B cell (primary cell): ENCODE measurements at regions not wholly inside any gene's neighbourhood (a gene's known extent, or its start where the extent isn't known, plus 50 kb on each side); places are given as distances from the start of the nearest gene placed in this dataset.

Experiments
- ATAC-seq: fragments of 200-7000 bp; cut with Tn5 transposase; one replicate; pipeline ENCODE4 v1.10.0; 2021; ENCODE audit warnings: low read depth, mild to moderate bottlenecking, moderate number of reproducible peaks, moderate library complexity
- CTCF ChIA-PET: fragments of 350-600 bp; sonication (Branson Sonifier 250); formaldehyde crosslinking; loops from one replicate; lab custom pipeline; 2021; ENCODE audit warnings: antibody characterized with exemption, inconsistent platforms; lab: Charles Lee
- POLR2A ChIA-PET: fragments of 350-600 bp; sonication (Branson Sonifier 250); formaldehyde crosslinking; loops from one replicate; lab custom pipeline; 2021; ENCODE audit warnings: antibody characterized with exemption; lab: Charles Lee
- DNase-seq: peaks from one replicate; pipeline ENCODE4 v3.0.0; 2013
- H2AFZ ChIP-seq: 2 replicates; pipeline ENCODE4 v1.6.1; 2012; ENCODE audit warnings: mild to moderate bottlenecking, low read depth, low read length; ENCODE audit not compliant: insufficient read depth, poor library complexity, severe bottlenecking
- H3K27ac ChIP-seq, 2 donors: 1 replicate in 1 of 2; 2 replicates in 1 of 2; pipeline ENCODE4 v1.5.1; 2012 to 2013; ENCODE audit warnings: low read length in 2 of 2, mild to moderate bottlenecking in 2 of 2, moderate library complexity in 1 of 2
- H3K27me3 ChIP-seq, 4 experiments: fragments of 200-600 bp in 1 of 4; sonication (generic) in 1 of 4; replicated peaks in 1 of 4; 1 replicate in 2 of 4; 2 replicates in 2 of 4; pipeline versions ENCODE4 v1.6.1 to v1.7.0; 2013 to 2016; ENCODE audit warnings: low read length in 3 of 4, mild to moderate bottlenecking in 2 of 4, mixed read lengths in 1 of 4, moderate library complexity in 1 of 4; ENCODE audit not compliant: insufficient read depth in 4 of 4, control insufficient read depth in 3 of 4; ENCODE audit errors: control extremely low read depth in 1 of 4
- H3K36me3 ChIP-seq, 2 experiments: replicated peaks in 1 of 2; 1 replicate in 1 of 2; 2 replicates in 1 of 2; pipeline versions ENCODE4 v1.6.1 to v1.7.1; 2013; ENCODE audit warnings: low read length in 1 of 2; ENCODE audit not compliant: insufficient read depth in 2 of 2, control insufficient read depth in 1 of 2; ENCODE audit errors: control extremely low read depth in 1 of 2, extremely low read depth in 1 of 2
- H3K4me1 ChIP-seq, 2 donors: fragments of 200-600 bp in 1 of 2; sonication (generic) in 1 of 2; 1 replicate in 1 of 2; 2 replicates in 1 of 2; pipeline versions ENCODE4 v1.5.1 to v1.6.1; 2013 to 2017; ENCODE audit warnings: low read length in 2 of 2; ENCODE audit not compliant: control insufficient read depth in 2 of 2, insufficient read depth in 2 of 2
- H3K4me2 ChIP-seq: replicated peaks from 2 replicates; pipeline ENCODE3; 2012; ENCODE audit warnings: mild to moderate bottlenecking, low read depth, low read length; ENCODE audit not compliant: poor library complexity, severe bottlenecking
- H3K4me3 ChIP-seq, 5 experiments: fragments of 200-600 bp in 1 of 5; sonication (generic) in 1 of 5; 1 replicate in 3 of 5; 2 replicates in 2 of 5; pipeline versions ENCODE4 v1.5.1 to v1.7.0; 2011 to 2016; ENCODE audit warnings: low read length in 4 of 5, mild to moderate bottlenecking in 4 of 5, low read depth in 2 of 5, control low read depth in 1 of 5, moderate library complexity in 1 of 5; ENCODE audit not compliant: insufficient read depth in 1 of 5; ENCODE audit errors: control extremely low read depth in 1 of 5, extremely low read depth in 1 of 5
- H3K79me2 ChIP-seq: fragments of 200-600 bp; sonication (generic); one replicate; pipeline ENCODE4 v1.6.0; 2016; ENCODE audit warnings: low read length; ENCODE audit not compliant: control insufficient read depth, insufficient read depth
- H3K9ac ChIP-seq: fragments of 200-600 bp; sonication (generic); 2 replicates; pipeline ENCODE4 v1.6.1; 2017; ENCODE audit warnings: mild to moderate bottlenecking, low read length, moderate library complexity
- H3K9me3 ChIP-seq, 3 donors: one replicate each; pipeline versions ENCODE4 v1.6.1 to v1.7.1; 2013; ENCODE audit warnings: low read length in 2 of 3; ENCODE audit not compliant: control insufficient read depth in 2 of 3, insufficient read depth in 1 of 3; ENCODE audit errors: control extremely low read depth in 1 of 3
- H4K20me1 ChIP-seq: 2 replicates; pipeline ENCODE4 v1.6.0; 2012; ENCODE audit warnings: mild to moderate bottlenecking, low read length; ENCODE audit not compliant: insufficient read depth, control insufficient read depth, poor library complexity, severe bottlenecking
- H3K27ac Mint-ChIP-seq: one replicate; pipeline ENCODE4 v1.8.0; 2021; ENCODE audit warnings: mixed read lengths
- H3K27me3 Mint-ChIP-seq: one replicate; pipeline ENCODE4 v1.8.0; 2021; ENCODE audit warnings: mixed read lengths
- H3K4me1 Mint-ChIP-seq: one replicate; pipeline ENCODE4 v1.8.0; 2021; ENCODE audit warnings: mixed read lengths
- H3K4me3 Mint-ChIP-seq: one replicate; pipeline ENCODE4 v1.8.0; 2021; ENCODE audit warnings: mixed read lengths
- H3K9me3 Mint-ChIP-seq: one replicate; pipeline ENCODE4 v1.8.0; 2022; ENCODE audit warnings: mixed read lengths; ENCODE audit not compliant: insufficient read depth
- CTCF ChIP-seq: fragments of 200-600 bp; IDR thresholded peaks from one replicate; pipeline ENCODE4 v1.8.0; 2022; ENCODE audit warnings: antibody characterized with exemption, mild to moderate bottlenecking
- EZH2 ChIP-seq: IDR thresholded peaks from 2 replicates; pipeline ENCODE4 v1.6.1; 2012; ENCODE audit warnings: borderline replicate concordance, low read depth, mild to moderate bottlenecking, moderate library complexity, low read length; ENCODE audit not compliant: insufficient read depth, poor library complexity, severe bottlenecking
- WGBS: methylation state at CpG from one replicate; pipeline ENCODE4 v1.1.5; 2013; ENCODE audit warnings: missing lambda C conversion rate; ENCODE audit not compliant: insufficient coverage; 5-methylcytosine and 5-hydroxymethylcytosine counted together
- intact Hi-C: fragments of 100-400 bp; cut with micrococcal nuclease; formaldehyde crosslinking; loops from one replicate; pipeline ENCODE4 v1.10.0; 2022

GRCh38 chr12:94868161-94868560 lies 135.3 kb downstream of the NDUFA12 start:
- H3K27ac ChIP-seq, result no peak overlapping the region
- WGBS, result 100% methylated on average over 1 of the region's 2 CpGs
- ATAC-seq, result no peak
- no peaks in the 10 kb centered on the region for H3K79me2 ChIP-seq
- ChIA-PET POLR2A (no interaction called here), CTCF (no interaction called here)
- no peaks in the 10 kb centered on the region for H3K36me3 ChIP-seq
- H3K27me3 ChIP-seq, result peaks cover 0 to 16% (median 3%) of the 10 kb centered on the region in 4 experiments
- no peaks in the 10 kb centered on the region for H3K9me3 ChIP-seq
- H3K4me1 ChIP-seq, result peaks cover 13 to 18% of the 10 kb centered on the region in 2 donors
- no peak overlapping the region for H3K4me2 ChIP-seq
- intact Hi-C loops, result no loop called here
- DNase-seq, result no peak
- TF ChIP-seq CTCF, result no peak
- TF ChIP-seq EZH2, result no peak
- no peak overlapping the region for H3K9ac ChIP-seq
- H4K20me1 ChIP-seq, result no peaks in the 10 kb centered on the region
- Mint-ChIP-seq H3K4me1 (peaks cover 22% of the 10 kb centered on the region), H3K27me3 (peaks cover 5% of the 10 kb centered on the region), H3K27ac (no peak overlapping the region), H3K9me3 (no peaks in the 10 kb centered on the region), H3K4me3 (no peak overlapping the region)
- no peak overlapping the region for H3K4me3 ChIP-seq
- H2AFZ ChIP-seq, result no peak overlapping the region

DNA sequence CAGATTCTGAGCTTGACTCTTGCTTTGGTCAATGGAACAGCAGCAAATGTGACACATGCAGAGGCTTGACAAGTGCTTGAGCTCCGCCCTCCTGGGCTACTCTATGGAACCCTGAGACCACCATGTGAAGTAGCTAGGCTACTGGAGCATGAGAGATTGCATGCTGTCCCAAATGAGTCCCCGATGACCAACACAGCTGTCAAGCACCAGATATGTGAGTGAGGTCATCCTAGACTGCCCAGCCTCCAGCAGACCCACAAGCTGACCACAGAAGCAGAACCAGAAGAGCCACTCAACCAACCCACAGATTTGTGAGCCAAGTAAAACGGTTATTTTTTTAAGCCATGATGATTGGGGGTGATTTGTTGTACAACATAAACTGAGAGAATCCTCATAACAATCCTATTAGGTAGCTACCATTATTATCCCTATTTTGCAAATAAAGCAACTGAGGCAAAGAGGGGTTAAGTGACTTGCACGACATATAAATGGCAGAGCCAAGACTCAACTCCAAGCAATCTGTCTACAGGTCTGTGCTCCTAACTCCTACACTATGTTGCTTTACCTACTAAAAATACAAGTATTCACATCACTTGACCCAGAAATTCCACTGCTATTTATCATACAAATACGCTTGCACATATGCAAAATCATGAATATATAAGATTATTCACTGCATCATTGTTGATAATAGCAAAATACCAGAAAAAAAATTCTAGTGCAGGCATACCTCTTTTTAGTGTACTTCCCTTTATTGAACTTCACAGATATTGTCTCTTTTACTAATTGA lies 136.2 kb downstream of the NDUFA12 start:
- H3K4me1 ChIP-seq, result peaks cover 6 to 9% of the 10 kb centered on the region in 2 donors
- no peak overlapping the region for H3K4me3 ChIP-seq
- intact Hi-C loops, result no loop called here
- H3K9ac ChIP-seq, result no peak overlapping the region
- no peak overlapping the region for H3K27ac ChIP-seq
- Mint-ChIP-seq H3K27ac (no peak overlapping the region), H3K9me3 (no peaks in the 10 kb centered on the region), H3K4me1 (peaks cover 16% of the 10 kb centered on the region), H3K27me3 (peaks cover 3% of the 10 kb centered on the region), H3K4me3 (no peak overlapping the region)
- 79% methylated on average over 3 of the region's 5 CpGs for WGBS
- H3K9me3 ChIP-seq, result no peaks in the 10 kb centered on the region
- DNase-seq (no peak), ATAC-seq (no peak)
- H2AFZ ChIP-seq, result no peak overlapping the region
- CTCF ChIA-PET, result interaction anchor here (1.0 kb wide), 1 partner anchor 18 kb away, joined by 3 read pairs; no protein-coding TSS in a partner anchor
- no peaks in the 10 kb centered on the region for H3K36me3 ChIP-seq
- peaks cover 0 to 7% (median 0%) of the 10 kb centered on the region in 4 experiments for H3K27me3 ChIP-seq
- POLR2A ChIA-PET, result interaction anchor here (0.7 kb wide), 1 partner anchor 763 kb away, joined by 3 read pairs; no protein-coding TSS in a partner anchor
- H4K20me1 ChIP-seq, result no peaks in the 10 kb centered on the region
- no peak for TF ChIP-seq EZH2
- no peak for TF ChIP-seq CTCF
- H3K4me2 ChIP-seq, result no peak overlapping the region
- H3K79me2 ChIP-seq, result no peaks in the 10 kb centered on the region
